Neural cell (in vitro differentiated cells): ENCODE measurements at regions not wholly inside any gene's neighbourhood (a gene's known extent, or its start where the extent isn't known, plus 50 kb on each side); places are given as distances from the start of the nearest gene placed in this dataset.

Experiments used
- H2AFZ ChIP-seq: fragments of 200-600, 300-800 bp; sonication (generic), shearing (Covaris generic); 2 replicates; pipeline ENCODE4 v1.6.0; 2014; ENCODE audit warnings: low read depth, mild to moderate bottlenecking, antibody characterized with exemption, low read length, moderate library complexity
- H3F3A ChIP-seq: fragments of 200-600 bp; shearing (Covaris generic); 2 replicates; pipeline ENCODE4 v1.6.1; 2016; ENCODE audit warnings: mild to moderate bottlenecking, moderate library complexity, mixed read lengths, antibody characterized with exemption, low read length; ENCODE audit not compliant: insufficient read depth, poor library complexity, severe bottlenecking
- H3K27ac ChIP-seq: fragments of 200-600, 300-800 bp; sonication (generic), shearing (Covaris generic); 2 replicates; pipeline ENCODE4 v1.5.1; 2014; ENCODE audit warnings: mild to moderate bottlenecking, low read length, moderate library complexity
- H3K27me3 ChIP-seq: fragments of 300-800, 200-600 bp; sonication (generic), shearing (Covaris generic); 2 replicates; pipeline ENCODE4 v1.6.0; 2014; ENCODE audit warnings: mild to moderate bottlenecking, low read depth, low read length, moderate library complexity; ENCODE audit not compliant: insufficient read depth
- H3K36me3 ChIP-seq: fragments of 300-800, 200-600 bp; sonication (generic), shearing (Covaris generic); 2 replicates; pipeline ENCODE4 v1.5.1; 2014; ENCODE audit warnings: mild to moderate bottlenecking, antibody characterized with exemption, low read length, moderate library complexity; ENCODE audit not compliant: insufficient read depth
- H3K4me2 ChIP-seq: fragments of 300-800, 200-600 bp; sonication (generic), shearing (Covaris generic); 2 replicates; pipeline ENCODE4 v1.6.0; 2014; ENCODE audit warnings: mild to moderate bottlenecking, low read length
- H3K4me3 ChIP-seq: fragments of 300-800, 200-600 bp; sonication (generic), shearing (Covaris generic); 2 replicates; pipeline ENCODE4 v1.5.1; 2014; ENCODE audit warnings: mild to moderate bottlenecking, low read length, moderate library complexity
- H3K79me2 ChIP-seq: fragments of 200-600 bp; shearing (Covaris generic); replicated peaks from 2 replicates; pipeline ENCODE4 v1.6.0; 2014; ENCODE audit warnings: mild to moderate bottlenecking, low read length, moderate library complexity; ENCODE audit not compliant: insufficient read depth
- H3K9ac ChIP-seq: fragments of 300-800, 200-600 bp; sonication (generic), shearing (Covaris generic); 2 replicates; pipeline ENCODE4 v1.6.1; 2016; ENCODE audit warnings: mild to moderate bottlenecking, low read length, mixed read lengths
- H3K9me2 ChIP-seq: fragments of 200-600 bp; shearing (Covaris generic); 2 replicates; pipeline ENCODE4 v1.6.1; 2016; ENCODE audit warnings: mild to moderate bottlenecking, low read length, mixed read lengths; ENCODE audit not compliant: insufficient read depth
- H3K9me3 ChIP-seq: fragments of 200-600, 300-800 bp; sonication (generic), shearing (Covaris generic); 2 replicates; pipeline ENCODE4 v1.6.1; 2016; ENCODE audit warnings: mild to moderate bottlenecking, mixed run types, low read length, moderate library complexity, mixed read lengths
- H4K20me1 ChIP-seq: fragments of 200-600 bp; shearing (Covaris generic); 2 replicates; pipeline ENCODE4 v1.6.1; 2016; ENCODE audit warnings: mild to moderate bottlenecking, mixed run types; ENCODE audit not compliant: insufficient read depth
- EP300 ChIP-seq: fragments of 450-650 bp; conservative IDR thresholded peaks from 2 replicates; pipeline ENCODE4 v1.6.1; 2014; ENCODE audit warnings: antibody characterized with exemption, mild to moderate bottlenecking, moderate library complexity; ENCODE audit not compliant: poor library complexity, severe bottlenecking
- EZH2 ChIP-seq: fragments of 200-600, 300-800 bp; shearing (Covaris generic), sonication (generic); IDR thresholded peaks from 2 replicates; pipeline ENCODE4 v1.6.1; 2014; ENCODE audit warnings: antibody characterized with exemption, low read length, borderline replicate concordance, mild to moderate bottlenecking; ENCODE audit not compliant: insufficient read depth, poor library complexity, severe bottlenecking
- MXI1 ChIP-seq: fragments of 450-650 bp; conservative IDR thresholded peaks from 2 replicates; pipeline ENCODE4 v1.6.1; 2014; ENCODE audit warnings: antibody characterized with exemption, mild to moderate bottlenecking; ENCODE audit not compliant: poor library complexity, severe bottlenecking
- POLR2AphosphoS5 ChIP-seq: IDR thresholded peaks from 2 replicates; pipeline ENCODE4 v1.6.1; 2012
- RAD21 ChIP-seq: fragments of 450-650 bp; conservative IDR thresholded peaks from 2 replicates; pipeline ENCODE4 v1.6.1; 2014; ENCODE audit warnings: antibody characterized with exemption, mild to moderate bottlenecking, moderate library complexity
- SMC3 ChIP-seq: fragments of 450-650 bp; conservative IDR thresholded peaks from 2 replicates; pipeline ENCODE4 v1.6.1; 2014; ENCODE audit warnings: antibody characterized with exemption, mild to moderate bottlenecking, moderate library complexity; ENCODE audit not compliant: poor library complexity
- TAF1 ChIP-seq: IDR thresholded peaks from 2 replicates; pipeline ENCODE4 v1.6.1; 2012; ENCODE audit warnings: low read depth
- TF ChIP-seq, protein P1 (sequence below): IDR thresholded peaks from 2 replicates; pipeline ENCODE4 v1.6.1; 2012; ENCODE audit warnings: borderline replicate concordance
- TF ChIP-seq, protein P2 (sequence below): fragments of 450-650 bp; IDR thresholded peaks from 2 replicates; pipeline ENCODE4 v1.5.1; 2014; ENCODE audit warnings: antibody characterized with exemption, mild to moderate bottlenecking, moderate library complexity; ENCODE audit not compliant: poor library complexity, severe bottlenecking

DNA sequence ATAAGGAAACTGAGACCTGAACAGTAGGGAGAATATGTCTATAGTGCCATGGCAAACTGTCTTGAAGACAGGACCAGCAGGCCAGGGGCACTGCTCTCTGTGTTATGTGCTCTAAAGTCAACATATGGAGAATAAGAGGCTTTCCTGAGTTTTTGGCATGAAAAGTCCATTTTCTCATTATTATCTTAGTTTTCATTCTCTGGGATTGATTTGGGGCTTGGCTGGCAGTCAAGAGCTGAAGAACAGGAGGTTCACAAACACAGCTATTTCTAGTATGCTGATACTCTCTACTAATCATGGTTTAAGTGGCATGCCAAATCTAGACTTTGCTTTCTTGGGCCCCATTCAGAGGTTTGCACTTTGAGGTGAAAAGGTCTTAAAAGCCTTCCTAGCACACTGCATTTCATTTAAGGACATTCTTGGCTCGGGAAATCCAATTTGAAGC, 404.4 kb downstream of the ZNF608 start:
- Histone ChIP-seq H3K9me2 (no peaks in the 10 kb centered on the region), H4K20me1 (no peaks in the 10 kb centered on the region), H3K79me2 (no peaks in the 10 kb centered on the region), H3K27ac (no peak overlapping the region), H3K9ac (no peak overlapping the region), H3K27me3 (no peaks in the 10 kb centered on the region), H2AFZ (no peak overlapping the region), H3K4me3 (no peak overlapping the region), H3K4me2 (no peak overlapping the region), H3K36me3 (no peaks in the 10 kb centered on the region), H3K9me3 (no peaks in the 10 kb centered on the region), H3F3A (no peaks in the 10 kb centered on the region)
- TF ChIP-seq POLR2AphosphoS5 (no peak), EZH2 (no peak)

DNA sequence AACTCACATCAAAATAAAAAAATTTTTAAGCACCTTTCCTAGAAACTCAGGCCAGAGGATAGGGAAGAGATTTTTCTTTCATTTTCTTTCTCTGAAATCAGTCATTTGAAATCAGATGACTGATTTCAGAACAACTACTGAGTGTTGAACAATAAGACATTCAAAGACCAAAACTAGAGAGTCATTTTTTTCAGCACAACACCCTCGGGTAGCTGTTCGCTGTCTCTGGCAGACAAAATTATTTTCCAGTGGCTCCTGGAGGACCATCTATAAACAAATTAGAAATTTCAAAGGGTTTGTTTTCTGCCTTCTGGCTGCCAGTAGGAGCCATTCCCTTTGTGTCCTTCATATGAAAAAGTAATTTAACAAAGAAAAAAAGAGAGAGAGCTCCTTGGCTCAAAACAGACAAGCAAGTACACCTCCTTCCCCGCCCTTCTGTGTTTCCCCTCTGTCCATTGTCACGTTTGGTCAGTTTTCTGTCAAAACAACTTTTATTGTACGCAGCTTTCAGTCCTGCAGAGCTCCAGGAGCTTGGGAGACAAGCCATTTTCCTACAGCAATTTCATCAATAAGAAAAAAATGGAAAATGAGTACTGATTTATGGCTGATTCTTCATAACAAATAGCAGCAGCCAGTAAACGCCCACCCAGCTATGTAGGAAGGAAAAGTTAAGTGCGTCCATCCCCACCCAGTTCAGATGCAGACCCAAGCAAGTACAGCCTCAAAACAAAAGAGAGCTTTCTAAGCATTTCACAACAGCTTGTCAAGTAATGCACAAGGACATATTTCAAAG, 405.2 kb downstream of the ZNF608 start:
- Histone ChIP-seq H4K20me1 (no peaks in the 10 kb centered on the region), H3K27me3 (no peaks in the 10 kb centered on the region), H3K4me3 (no peak overlapping the region), H3K79me2 (no peaks in the 10 kb centered on the region), H3K27ac (no peak overlapping the region), H2AFZ (no peak overlapping the region), H3K9me3 (no peaks in the 10 kb centered on the region), H3F3A (no peaks in the 10 kb centered on the region), H3K9ac (no peak overlapping the region), H3K36me3 (no peaks in the 10 kb centered on the region), H3K4me2 (no peak overlapping the region), H3K9me2 (no peaks in the 10 kb centered on the region)
- no peak for TF ChIP-seq SMC3
- TF ChIP-seq POLR2AphosphoS5, result no peak
- no peak for TF ChIP-seq MXI1
- no peak for TF ChIP-seq EZH2
- no peak for TF ChIP-seq EP300
- no peak for TF ChIP-seq TAF1
- TF ChIP-seq RAD21, result no peak
- TF ChIP-seq, protein P1, sequence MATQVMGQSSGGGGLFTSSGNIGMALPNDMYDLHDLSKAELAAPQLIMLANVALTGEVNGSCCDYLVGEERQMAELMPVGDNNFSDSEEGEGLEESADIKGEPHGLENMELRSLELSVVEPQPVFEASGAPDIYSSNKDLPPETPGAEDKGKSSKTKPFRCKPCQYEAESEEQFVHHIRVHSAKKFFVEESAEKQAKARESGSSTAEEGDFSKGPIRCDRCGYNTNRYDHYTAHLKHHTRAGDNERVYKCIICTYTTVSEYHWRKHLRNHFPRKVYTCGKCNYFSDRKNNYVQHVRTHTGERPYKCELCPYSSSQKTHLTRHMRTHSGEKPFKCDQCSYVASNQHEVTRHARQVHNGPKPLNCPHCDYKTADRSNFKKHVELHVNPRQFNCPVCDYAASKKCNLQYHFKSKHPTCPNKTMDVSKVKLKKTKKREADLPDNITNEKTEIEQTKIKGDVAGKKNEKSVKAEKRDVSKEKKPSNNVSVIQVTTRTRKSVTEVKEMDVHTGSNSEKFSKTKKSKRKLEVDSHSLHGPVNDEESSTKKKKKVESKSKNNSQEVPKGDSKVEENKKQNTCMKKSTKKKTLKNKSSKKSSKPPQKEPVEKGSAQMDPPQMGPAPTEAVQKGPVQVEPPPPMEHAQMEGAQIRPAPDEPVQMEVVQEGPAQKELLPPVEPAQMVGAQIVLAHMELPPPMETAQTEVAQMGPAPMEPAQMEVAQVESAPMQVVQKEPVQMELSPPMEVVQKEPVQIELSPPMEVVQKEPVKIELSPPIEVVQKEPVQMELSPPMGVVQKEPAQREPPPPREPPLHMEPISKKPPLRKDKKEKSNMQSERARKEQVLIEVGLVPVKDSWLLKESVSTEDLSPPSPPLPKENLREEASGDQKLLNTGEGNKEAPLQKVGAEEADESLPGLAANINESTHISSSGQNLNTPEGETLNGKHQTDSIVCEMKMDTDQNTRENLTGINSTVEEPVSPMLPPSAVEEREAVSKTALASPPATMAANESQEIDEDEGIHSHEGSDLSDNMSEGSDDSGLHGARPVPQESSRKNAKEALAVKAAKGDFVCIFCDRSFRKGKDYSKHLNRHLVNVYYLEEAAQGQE, result no peak
- TF ChIP-seq, protein P2, sequence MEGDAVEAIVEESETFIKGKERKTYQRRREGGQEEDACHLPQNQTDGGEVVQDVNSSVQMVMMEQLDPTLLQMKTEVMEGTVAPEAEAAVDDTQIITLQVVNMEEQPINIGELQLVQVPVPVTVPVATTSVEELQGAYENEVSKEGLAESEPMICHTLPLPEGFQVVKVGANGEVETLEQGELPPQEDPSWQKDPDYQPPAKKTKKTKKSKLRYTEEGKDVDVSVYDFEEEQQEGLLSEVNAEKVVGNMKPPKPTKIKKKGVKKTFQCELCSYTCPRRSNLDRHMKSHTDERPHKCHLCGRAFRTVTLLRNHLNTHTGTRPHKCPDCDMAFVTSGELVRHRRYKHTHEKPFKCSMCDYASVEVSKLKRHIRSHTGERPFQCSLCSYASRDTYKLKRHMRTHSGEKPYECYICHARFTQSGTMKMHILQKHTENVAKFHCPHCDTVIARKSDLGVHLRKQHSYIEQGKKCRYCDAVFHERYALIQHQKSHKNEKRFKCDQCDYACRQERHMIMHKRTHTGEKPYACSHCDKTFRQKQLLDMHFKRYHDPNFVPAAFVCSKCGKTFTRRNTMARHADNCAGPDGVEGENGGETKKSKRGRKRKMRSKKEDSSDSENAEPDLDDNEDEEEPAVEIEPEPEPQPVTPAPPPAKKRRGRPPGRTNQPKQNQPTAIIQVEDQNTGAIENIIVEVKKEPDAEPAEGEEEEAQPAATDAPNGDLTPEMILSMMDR, result no peak
